Lower leg skin (tissue), 3 donors: ENCODE measurements at regions not wholly inside any gene's neighbourhood (a gene's known extent, or its start where the extent isn't known, plus 50 kb on each side); places are given as distances from the start of the nearest gene placed in this dataset.

Experiments used
- POLR2A ChIP-seq, 2 donors: fragments of 450-650 bp; IDR thresholded peaks; one replicate each; pipeline ENCODE4 v1.6.1; 2016 to 2017; ENCODE audit warnings: antibody characterized with exemption in 2 of 2, mild to moderate bottlenecking in 1 of 2, moderate library complexity in 1 of 2
- TF ChIP-seq, protein P1 (sequence below), 3 donors: fragments of 450-650 bp; IDR thresholded peaks; one replicate each; pipeline ENCODE4 v1.5.1; 2016; ENCODE audit warnings: antibody characterized with exemption in 3 of 3, mild to moderate bottlenecking in 3 of 3, moderate library complexity in 2 of 3

DNA sequence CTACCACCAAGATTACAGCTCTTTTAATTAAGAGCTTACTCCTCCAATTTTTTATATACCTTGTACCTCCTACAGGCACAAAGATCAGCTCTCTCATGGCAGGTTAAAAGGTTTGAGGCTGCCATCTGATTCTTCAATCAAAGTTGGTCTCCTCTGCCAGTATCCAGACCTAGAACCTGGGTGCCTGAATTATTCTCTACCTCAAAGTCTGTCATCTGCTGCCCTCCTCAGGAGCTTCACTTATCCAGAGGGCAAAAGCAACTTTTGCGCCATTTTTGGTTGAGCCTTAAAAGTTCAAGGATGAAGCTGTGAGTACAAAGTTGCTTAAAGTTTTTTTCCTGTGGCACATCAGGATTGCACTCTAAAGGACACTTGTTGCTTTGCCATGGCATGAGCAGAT lies 343.7 kb upstream of the PPP1R2C start:
- TF ChIP-seq, protein P1, sequence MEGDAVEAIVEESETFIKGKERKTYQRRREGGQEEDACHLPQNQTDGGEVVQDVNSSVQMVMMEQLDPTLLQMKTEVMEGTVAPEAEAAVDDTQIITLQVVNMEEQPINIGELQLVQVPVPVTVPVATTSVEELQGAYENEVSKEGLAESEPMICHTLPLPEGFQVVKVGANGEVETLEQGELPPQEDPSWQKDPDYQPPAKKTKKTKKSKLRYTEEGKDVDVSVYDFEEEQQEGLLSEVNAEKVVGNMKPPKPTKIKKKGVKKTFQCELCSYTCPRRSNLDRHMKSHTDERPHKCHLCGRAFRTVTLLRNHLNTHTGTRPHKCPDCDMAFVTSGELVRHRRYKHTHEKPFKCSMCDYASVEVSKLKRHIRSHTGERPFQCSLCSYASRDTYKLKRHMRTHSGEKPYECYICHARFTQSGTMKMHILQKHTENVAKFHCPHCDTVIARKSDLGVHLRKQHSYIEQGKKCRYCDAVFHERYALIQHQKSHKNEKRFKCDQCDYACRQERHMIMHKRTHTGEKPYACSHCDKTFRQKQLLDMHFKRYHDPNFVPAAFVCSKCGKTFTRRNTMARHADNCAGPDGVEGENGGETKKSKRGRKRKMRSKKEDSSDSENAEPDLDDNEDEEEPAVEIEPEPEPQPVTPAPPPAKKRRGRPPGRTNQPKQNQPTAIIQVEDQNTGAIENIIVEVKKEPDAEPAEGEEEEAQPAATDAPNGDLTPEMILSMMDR (IDR thresholded peaks at IDR 0.05), result no peak
- TF ChIP-seq POLR2A (IDR thresholded peaks at IDR 0.05), result no peak
